Trophoblast cell (in vitro differentiated cells and primary cell): ENCODE measurements at regions not wholly inside any gene's neighbourhood (a gene's known extent, or its start where the extent isn't known, plus 50 kb on each side); places are given as distances from the start of the nearest gene placed in this dataset.

ENCODE experiments used
- DNase-seq, 2 donors: peaks; one replicate each; pipeline ENCODE4 v3.0.0-alpha.2; 2016
- H2AFZ ChIP-seq: 2 replicates; pipeline ENCODE4 v1.6.1; 2013; ENCODE audit warnings: low read length, moderate library complexity, mild to moderate bottlenecking; ENCODE audit not compliant: insufficient read depth, poor library complexity
- H2AK5ac ChIP-seq: 2 replicates; pipeline ENCODE4 v1.6.1; 2013; ENCODE audit warnings: mild to moderate bottlenecking, low read length
- H2BK120ac ChIP-seq: 2 replicates; pipeline ENCODE4 v1.6.1; 2013; ENCODE audit warnings: low read length, mild to moderate bottlenecking, moderate library complexity; ENCODE audit not compliant: insufficient read depth, poor library complexity
- H2BK12ac ChIP-seq: 2 replicates; pipeline ENCODE4 v1.6.1; 2013; ENCODE audit warnings: mild to moderate bottlenecking, low read length, moderate library complexity
- H2BK5ac ChIP-seq: 2 replicates; pipeline ENCODE4 v1.6.1; 2013; ENCODE audit warnings: low read length, low read depth, moderate library complexity, mild to moderate bottlenecking; ENCODE audit not compliant: poor library complexity
- H3K14ac ChIP-seq: 2 replicates; pipeline ENCODE4 v1.6.1; 2013; ENCODE audit warnings: mild to moderate bottlenecking, low read length
- H3K18ac ChIP-seq: 2 replicates; pipeline ENCODE4 v1.6.1; 2013; ENCODE audit warnings: mild to moderate bottlenecking, low read length
- H3K23ac ChIP-seq: 2 replicates; pipeline ENCODE4 v1.6.1; 2013; ENCODE audit warnings: low read length
- H3K27ac ChIP-seq: 2 replicates; pipeline ENCODE4 v1.5.1; 2013; ENCODE audit warnings: low read depth, mild to moderate bottlenecking, inconsistent platforms, low read length, moderate library complexity
- H3K27me3 ChIP-seq: 2 replicates; pipeline ENCODE4 v1.6.1; 2013; ENCODE audit warnings: inconsistent platforms, mild to moderate bottlenecking, low read length, moderate library complexity; ENCODE audit not compliant: insufficient read depth
- H3K36me3 ChIP-seq, 2 experiments: 1 replicate in 1 of 2; 2 replicates in 1 of 2; pipeline ENCODE4 v1.6.1; 2013; ENCODE audit warnings: low read length in 2 of 2, mild to moderate bottlenecking in 2 of 2, moderate library complexity in 1 of 2; ENCODE audit not compliant: insufficient read depth in 2 of 2, control insufficient read depth in 1 of 2
- H3K4ac ChIP-seq: 2 replicates; pipeline ENCODE4 v1.6.1; 2013; ENCODE audit warnings: low read depth, mild to moderate bottlenecking, low read length, moderate library complexity
- H3K4me1 ChIP-seq, 2 experiments: 1 replicate in 1 of 2; 2 replicates in 1 of 2; pipeline ENCODE4 v1.6.1; 2013; ENCODE audit warnings: low read length in 2 of 2, mild to moderate bottlenecking in 2 of 2, moderate library complexity in 1 of 2; ENCODE audit not compliant: insufficient read depth in 2 of 2, control insufficient read depth in 1 of 2
- H3K4me2 ChIP-seq: 2 replicates; pipeline ENCODE4 v1.6.1; 2013; ENCODE audit warnings: inconsistent platforms, mild to moderate bottlenecking, low read length, moderate library complexity
- H3K4me3 ChIP-seq: 2 replicates; pipeline ENCODE4 v1.5.1; 2013; ENCODE audit warnings: mild to moderate bottlenecking, low read depth, low read length, inconsistent platforms
- H3K79me1 ChIP-seq: one replicate; pipeline ENCODE4 v1.6.1; 2013; ENCODE audit warnings: low read length
- H3K79me2 ChIP-seq: 2 replicates; pipeline ENCODE4 v1.6.1; 2013; ENCODE audit warnings: low read length, mild to moderate bottlenecking; ENCODE audit not compliant: control insufficient read depth, insufficient read depth, poor library complexity
- H3K9ac ChIP-seq: 2 replicates; pipeline ENCODE4 v1.6.1; 2013; ENCODE audit warnings: mild to moderate bottlenecking, low read length
- H3K9me3 ChIP-seq: 2 replicates; pipeline ENCODE4 v1.6.1; 2013; ENCODE audit warnings: low read depth, mild to moderate bottlenecking, control low read depth, inconsistent platforms, low read length; ENCODE audit not compliant: insufficient read depth
- H4K12ac ChIP-seq: 2 replicates; pipeline ENCODE4 v1.6.1; 2013; ENCODE audit warnings: low read depth, mild to moderate bottlenecking, low read length, moderate library complexity
- H4K8ac ChIP-seq: 2 replicates; pipeline ENCODE4 v1.6.1; 2013; ENCODE audit warnings: low read depth, mild to moderate bottlenecking, low read length, moderate library complexity
- H4K91ac ChIP-seq: one replicate; pipeline ENCODE4 v1.6.1; 2013; ENCODE audit warnings: low read depth, mild to moderate bottlenecking, low read length, moderate library complexity
- WGBS: extraction: QIAGEN DNeasy Blood & Tissue Kit; methylation state at CpG from one replicate; pipeline ENCODE4 v1.1.7; 2013; ENCODE audit warnings: missing lambda C conversion rate; ENCODE audit not compliant: insufficient read length, insufficient coverage; ENCODE audit errors: extremely low coverage; 5-methylcytosine and 5-hydroxymethylcytosine counted together

DNA sequence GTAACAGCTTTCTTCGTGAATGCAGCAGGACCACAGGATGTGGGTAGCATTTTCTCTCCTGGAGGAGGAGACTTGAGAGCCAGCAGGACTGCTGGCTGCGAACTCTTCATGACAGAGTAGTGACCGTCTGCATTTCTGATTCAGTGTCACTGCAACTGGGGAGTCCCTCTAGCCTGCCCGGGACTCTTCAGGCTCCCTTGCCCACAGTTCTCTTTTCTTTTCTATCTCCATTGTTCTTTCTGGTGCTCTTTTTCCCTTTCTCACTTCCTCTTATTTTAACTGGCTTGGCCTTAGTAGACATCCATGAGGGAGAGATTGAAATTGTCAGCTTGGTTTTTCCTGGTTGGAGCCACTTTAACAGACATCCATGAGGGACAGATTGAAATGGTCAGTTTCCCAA is 49.9 kb upstream of the P2RY1 start:
- H3K14ac ChIP-seq, result no peak overlapping the region
- H3K27me3 ChIP-seq, result no peaks in the 10 kb centered on the region
- H2AFZ ChIP-seq, result no peak overlapping the region
- no peak overlapping the region for H2AK5ac ChIP-seq
- H3K79me1 ChIP-seq, result no peaks in the 10 kb centered on the region
- H3K4ac ChIP-seq, result no peak overlapping the region
- H2BK5ac ChIP-seq, result no peak overlapping the region
- H3K79me2 ChIP-seq, result no peaks in the 10 kb centered on the region
- H3K9me3 ChIP-seq, result no peaks in the 10 kb centered on the region
- no peaks in the 10 kb centered on the region for H3K4me1 ChIP-seq
- no peak overlapping the region for H3K27ac ChIP-seq
- H3K4me3 ChIP-seq, result no peak overlapping the region
- no peaks in the 10 kb centered on the region for H3K36me3 ChIP-seq
- H2BK12ac ChIP-seq, result no peak overlapping the region
- H4K8ac ChIP-seq, result no peak overlapping the region
- H3K4me2 ChIP-seq, result no peak overlapping the region
- no peak overlapping the region for H4K91ac ChIP-seq
- H3K18ac ChIP-seq, result no peak overlapping the region
- no CpG with 5 or more reads among the region's 4 CpGs for WGBS
- DNase-seq, result no peak
- H3K9ac ChIP-seq, result no peak overlapping the region
- no peak overlapping the region for H3K23ac ChIP-seq
- H4K12ac ChIP-seq, result no peak overlapping the region
- H2BK120ac ChIP-seq, result no peak overlapping the region
